ENCODE measurements at regions not wholly inside any gene's neighbourhood (a gene's known extent, or its start where the extent isn't known, plus 50 kb on each side); places are given as distances from the start of the nearest gene placed in this dataset.
"Not testable (repeated sequence)": the region's sequence is repeated elsewhere in the genome, so short reads cannot be mapped to it uniquely, and the experiment has no call there.

DNA sequence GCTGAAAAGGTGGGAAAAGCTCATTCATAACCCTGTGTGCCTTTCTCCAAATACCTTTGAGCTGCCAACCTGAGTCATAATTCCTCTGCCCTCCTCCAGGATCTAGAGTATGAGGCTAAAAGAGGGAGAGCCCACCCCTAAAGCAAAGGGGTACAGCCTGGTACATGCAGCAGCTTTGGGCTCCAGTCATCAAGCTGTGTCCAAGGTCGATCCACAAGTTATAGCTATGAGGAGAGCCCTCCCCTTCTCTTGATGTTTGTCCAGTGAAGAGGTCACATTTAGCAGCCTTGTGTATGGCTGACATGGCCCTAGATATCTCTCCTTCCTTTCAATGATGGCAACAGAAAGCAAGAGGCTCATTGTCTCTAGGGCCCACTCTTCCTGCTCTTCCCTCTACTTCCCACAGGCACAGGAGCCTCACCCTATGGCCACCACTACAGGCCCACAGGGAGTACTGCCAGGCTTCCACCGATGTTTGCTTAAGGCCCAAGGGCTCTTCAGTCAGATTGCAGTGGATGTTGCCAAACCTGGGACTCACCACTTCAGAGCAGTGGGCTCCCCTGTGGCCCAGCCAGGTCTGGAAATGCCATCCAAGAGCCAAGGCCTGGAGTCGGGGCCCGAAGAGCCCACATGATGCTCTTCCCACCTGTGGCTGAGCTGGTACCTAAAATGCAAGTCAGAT, 176.8 kb downstream of the CD83 start:
- DNase-seq = no peak

GRCh38 chr6:14296698-14297097, 179.1 kb downstream of the CD83 start:
- DNase-seq = not testable (repeated sequence)

DNA sequence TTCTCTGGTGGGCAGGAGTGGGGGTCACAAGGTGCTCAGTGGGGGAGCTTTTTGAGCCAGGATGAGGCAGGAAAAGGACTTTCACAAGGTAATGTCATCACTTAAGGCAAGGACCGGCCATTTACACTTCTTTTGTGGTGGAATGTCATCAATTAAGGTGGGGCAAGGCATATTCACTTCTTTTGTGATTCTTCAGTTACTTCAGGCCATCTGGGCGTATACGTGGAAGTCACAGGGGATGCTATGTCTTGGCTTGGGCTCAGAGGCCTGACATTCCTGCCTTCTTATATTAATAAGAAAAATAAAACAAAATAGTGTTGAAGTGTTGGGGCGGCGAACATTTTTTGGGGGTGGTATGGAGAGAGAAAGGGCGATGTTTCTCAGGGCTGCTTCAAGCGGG, 179.5 kb downstream of the CD83 start:
- not testable (repeated sequence) for DNase-seq

DNA sequence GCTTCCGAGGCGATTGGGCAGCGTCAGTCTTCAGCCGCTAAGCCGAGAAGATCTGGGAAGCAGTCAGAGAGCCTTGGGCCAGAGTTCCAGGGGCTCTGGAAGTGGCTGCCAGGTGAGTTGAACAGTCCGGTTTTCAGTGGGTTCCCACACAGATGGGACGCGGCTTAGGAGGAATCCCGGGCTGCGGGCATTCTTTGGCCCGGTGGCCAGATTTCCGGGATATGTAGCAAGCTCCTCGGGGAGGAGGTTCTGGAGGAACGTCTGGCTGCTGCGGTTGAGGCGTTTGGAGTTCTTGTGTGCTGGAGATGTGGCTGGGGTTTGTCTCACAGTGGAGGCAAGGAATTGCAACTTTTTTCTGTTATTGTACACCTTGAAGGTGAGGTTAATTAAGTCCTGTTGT, 182.6 kb downstream of the CD83 start:
- not testable (repeated sequence) for DNase-seq

GRCh38 chr6:14300721-14301120, 183.1 kb downstream of the CD83 start:
- not testable (repeated sequence) for DNase-seq

DNA sequence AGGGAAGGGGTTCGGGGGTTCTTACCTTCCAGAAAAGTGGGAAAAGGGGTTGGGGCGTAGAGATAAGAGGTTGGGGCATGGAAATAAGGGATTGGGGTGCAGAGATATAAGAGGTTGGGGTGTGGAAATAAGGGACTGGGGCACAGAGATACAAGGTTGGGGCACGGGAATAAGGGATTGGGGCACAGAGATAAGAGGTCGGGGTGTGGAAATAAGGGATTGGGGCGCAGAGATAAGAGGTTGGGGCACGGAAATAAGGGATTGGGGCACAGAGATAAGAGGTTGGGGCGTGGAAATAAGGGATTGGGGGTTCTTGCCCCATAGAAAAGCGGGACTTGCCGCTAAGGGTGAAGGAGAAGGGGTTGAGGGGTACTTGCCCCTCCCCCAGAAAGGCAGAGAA, 183.9 kb downstream of the CD83 start:
- DNase-seq = not testable (repeated sequence)

GRCh38 chr6:14305131-14305530, 187.6 kb downstream of the CD83 start:
- no peak for DNase-seq

DNA sequence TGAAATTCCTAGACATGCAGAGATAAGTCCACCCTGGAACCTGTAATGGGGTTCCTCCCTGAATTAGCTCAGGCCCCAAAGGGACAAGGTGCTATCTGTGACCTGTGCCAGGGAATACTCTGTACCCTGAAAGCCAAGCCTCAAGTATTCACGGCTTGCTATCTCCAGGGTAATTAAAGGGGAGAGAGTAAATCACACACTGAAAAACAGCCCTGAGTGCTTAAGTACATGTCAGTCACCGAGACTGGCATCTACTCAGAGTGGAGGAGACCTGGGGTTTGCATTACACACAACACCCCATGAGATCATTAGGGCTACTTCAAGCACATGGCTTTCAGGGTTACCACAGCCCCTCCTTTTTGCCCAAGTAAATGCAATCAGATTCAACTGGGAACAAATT, 188.1 kb downstream of the CD83 start:
- DNase-seq = no peak

GRCh38 chr6:14306151-14306906, 188.8 kb downstream of the CD83 start:
- DNase-seq = no peak

- DNase-seq = no peak
Observed at GRCh38 chr6:14309516-14309915, 191.9 kb downstream of the CD83 start.

DNA sequence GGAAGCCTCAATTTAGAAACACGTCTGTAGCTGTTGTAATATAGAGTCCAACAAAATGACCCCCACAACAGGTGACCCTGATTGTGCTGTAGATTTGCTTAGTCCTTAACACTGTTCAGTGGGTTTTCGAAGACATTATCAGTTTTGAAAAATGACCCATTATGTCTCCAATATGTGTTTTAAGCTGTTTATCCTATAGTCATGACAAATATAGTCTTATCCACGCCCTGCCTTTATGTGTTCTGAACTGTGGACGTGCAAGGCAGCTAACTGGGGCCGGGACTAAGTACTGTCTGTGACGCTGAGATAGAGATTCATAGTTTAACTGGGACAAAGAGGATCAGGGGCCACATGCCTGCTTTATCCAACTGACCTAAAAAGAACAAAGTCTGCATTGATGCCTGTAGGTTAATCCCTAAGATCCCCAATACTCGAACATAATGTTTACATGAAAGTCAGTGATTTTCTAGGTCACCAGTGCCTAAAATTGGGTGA, 192.4 kb downstream of the CD83 start:
- no peak for DNase-seq

- no peak for DNase-seq
Observed at GRCh38 chr6:14310960-14311359, 193.4 kb downstream of the CD83 start.

DNA sequence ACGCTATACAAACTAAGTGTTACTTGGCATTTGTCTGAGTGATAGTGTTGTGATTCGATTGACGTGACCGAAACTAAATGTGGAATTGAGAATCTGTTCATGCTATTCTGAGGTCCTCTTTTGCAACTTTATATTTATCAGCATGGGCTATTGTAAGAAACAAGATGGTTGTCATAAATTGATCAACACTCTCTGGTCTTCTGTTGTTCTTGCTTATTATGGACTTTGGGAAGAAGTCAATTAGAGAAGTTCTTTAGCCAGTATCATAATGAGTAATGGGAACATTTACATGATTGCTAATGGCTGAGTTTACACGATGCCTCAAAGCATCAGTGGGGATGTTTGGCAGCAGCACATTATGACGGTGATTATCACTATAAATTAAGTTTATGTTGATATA, 195.0 kb downstream of the CD83 start:
- DNase-seq = no peak

- DNase-seq = no peak
Observed at GRCh38 chr6:14313248-14313647, 195.7 kb downstream of the CD83 start.

GRCh38 chr6:14315353-14315752, 197.8 kb downstream of the CD83 start:
- no peak for DNase-seq

DNA sequence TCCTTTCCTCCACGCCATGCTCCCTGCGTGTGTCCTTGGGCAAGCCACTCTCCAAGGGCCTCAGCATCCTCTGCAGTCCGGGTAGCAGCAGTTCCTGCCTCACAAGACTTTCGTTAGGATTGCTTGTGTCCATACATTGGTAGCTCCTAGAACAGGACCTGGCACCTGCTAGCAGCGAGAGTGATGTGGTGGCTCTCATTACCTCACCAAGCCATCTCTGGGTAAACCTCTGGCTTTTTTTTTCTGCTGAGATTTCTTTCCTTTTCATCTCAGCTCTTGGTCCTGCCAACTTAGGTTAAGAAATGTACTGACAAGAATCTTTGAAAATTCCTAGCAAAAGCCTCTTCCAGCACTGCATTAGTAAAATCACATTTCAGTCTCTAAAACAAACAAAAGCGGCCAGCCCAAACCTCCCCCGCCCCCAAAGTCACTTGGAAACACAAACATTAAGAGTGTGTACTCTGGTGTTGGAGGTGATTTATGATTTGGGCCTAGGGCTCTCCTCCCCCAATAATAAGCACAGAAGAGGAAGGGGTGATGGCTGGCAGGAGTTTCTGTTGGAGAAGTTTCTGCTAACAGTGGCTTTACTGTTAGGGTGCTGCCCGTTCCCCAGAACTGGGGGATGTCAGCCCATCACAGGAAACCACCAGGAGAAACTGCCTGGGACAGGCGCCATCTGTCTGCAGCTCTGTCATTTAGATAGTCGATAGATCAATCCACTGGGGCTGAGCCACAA, 199.2 kb downstream of the CD83 start:
- no peak for DNase-seq

DNA sequence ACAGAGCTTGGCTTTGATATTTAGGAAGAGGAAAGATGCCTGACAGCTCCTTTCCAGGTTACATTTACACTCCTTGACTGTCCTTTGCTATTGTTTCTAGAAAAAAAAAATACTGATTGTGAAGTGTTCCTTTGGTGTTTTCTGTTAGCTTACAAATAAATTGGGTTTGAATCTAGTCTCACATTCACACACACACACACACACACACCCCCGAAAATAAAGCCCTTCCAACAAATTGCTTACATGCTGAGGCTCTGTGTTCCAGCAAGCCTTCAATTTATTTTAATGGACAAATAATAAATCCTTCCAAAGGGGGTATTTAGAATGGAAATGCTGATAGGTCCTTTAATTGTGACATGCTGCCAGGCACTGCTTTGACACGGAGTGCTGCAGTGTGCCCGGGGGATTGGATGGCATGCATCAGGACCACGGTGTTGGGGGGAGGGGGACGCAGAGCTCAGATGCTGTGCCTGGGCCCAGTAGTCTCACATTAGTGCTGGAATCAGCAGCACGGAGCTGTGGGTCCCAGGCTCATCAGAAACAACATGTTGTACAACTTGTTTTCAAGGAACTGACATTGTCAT, 199.9 kb downstream of the CD83 start:
- DNase-seq = no peak

DNA sequence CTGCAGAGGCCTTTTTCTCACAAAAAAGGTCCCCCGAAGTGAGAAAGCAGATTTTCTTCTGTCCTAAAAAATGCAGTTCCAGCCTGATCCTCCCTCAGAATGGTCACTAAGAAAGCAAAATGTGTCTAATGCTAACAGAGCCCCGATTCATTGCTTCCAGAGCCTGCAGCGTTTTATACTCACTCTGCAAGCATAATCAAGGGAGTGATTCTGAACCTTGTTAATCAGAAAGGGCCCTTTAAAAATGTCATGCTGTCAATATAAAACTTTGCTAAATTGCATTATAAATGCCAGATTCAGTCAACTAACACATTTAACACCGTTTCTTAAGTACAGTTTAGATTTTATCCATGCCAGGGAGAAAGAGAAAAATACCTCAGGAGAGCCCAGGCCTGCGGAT, 202.8 kb downstream of the CD83 start:
- no peak for DNase-seq

DNA sequence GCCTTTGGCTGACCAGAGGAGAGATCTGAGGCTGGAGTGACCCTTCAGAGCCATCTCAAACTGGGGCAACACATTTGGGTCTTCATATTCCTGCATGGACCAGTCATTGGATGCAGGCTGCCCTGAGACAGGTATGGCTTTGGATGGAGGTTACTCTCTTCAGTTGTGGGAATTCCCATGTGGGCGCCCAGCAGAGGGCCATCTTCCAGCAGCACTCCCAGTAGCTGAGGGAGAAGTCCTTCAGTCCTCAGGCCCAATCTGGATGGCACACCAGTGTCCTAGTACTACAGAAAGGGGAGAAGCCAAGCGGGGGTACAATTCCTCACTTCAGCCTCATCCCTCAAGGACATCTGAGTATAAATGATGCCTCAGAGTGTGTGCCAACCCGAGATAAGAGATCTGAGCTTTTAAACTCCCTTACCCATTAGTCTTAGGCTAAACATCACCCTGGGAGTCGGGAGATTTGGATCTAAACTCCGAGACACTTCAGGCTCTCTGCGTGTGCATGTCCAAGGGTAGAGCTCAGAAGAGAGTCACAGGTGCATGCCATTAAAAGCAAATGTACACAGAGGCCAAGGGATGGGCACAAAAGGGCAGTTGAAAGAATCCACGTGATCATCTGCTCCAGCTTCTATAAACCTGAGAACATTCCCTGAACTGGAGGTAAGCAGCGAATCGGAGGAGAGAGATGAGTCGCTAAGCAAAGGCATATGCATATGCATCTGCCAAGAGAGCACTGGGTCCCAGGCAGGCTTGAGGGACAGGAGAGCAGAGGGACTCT, 204.6 kb downstream of the CD83 start:
- DNase-seq = no peak

GRCh38 chr6:14322841-14323240, 205.3 kb downstream of the CD83 start:
- DNase-seq = no peak

- no peak for DNase-seq
Observed at GRCh38 chr6:14326774-14327173, 209.2 kb downstream of the CD83 start.

DNA sequence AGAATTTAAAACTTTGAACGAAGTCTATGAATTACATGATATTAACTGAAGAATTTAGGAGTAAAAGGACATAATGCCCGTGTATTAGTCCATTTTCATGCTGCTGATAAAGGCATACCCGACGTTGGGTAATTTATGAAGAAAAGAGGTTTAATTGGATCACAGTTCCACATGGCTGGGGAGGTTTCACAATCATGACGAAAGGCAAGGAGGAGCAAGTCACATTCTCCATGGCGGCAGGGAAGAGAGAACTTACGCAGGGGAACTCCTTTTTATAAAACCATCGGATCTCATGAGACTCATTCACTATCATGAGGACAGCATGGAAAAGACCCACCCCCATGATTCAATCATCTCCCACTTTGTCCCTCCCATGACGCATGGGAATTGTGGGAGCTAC, 210.6 kb downstream of the CD83 start:
- no peak for DNase-seq
